Fibroblast of pulmonary artery (primary cell): ENCODE measurements at regions not wholly inside any gene's neighbourhood (a gene's known extent, or its start where the extent isn't known, plus 50 kb on each side); places are given as distances from the start of the nearest gene placed in this dataset.

ENCODE experiments used
- DNase-seq: peaks from one replicate; pipeline ENCODE4 v3.0.0-alpha.2; 2010; ENCODE audit warnings: low read depth
- H3K4me3 ChIP-seq: replicated peaks from 2 replicates; pipeline ENCODE4 v1.5.1; 2011; ENCODE audit warnings: low read depth, mild to moderate bottlenecking, control low read depth, low read length, moderate library complexity
- TF ChIP-seq, protein P1 (sequence below): IDR thresholded peaks from 2 replicates; pipeline ENCODE4 v1.5.1; 2011; ENCODE audit warnings: mild to moderate bottlenecking, control low read depth, low read length, inconsistent platforms; ENCODE audit errors: missing control alignments

DNA sequence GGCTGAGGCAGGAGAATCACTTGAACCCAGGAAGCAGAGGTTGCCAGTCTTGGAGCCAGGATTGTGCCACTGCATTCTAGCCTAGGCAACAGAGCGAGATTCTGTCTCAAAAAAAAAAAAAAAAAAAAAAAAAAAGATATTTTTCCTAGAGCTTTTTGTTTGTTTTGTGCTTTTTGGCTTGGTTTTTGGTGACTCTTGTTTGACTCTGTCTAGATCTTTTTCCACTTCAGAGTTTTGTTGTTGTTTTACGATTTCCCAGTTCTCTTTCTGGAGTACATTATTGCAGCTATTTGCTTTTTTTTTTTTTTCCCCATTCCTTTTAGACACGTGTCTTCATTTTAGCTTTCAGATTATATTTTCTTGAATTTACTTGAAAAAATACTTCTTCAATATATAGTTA lies 67.0 kb upstream of the AKAP12 start:
- no peak overlapping the region for H3K4me3 ChIP-seq
- DNase-seq, result no peak
- TF ChIP-seq, protein P1, sequence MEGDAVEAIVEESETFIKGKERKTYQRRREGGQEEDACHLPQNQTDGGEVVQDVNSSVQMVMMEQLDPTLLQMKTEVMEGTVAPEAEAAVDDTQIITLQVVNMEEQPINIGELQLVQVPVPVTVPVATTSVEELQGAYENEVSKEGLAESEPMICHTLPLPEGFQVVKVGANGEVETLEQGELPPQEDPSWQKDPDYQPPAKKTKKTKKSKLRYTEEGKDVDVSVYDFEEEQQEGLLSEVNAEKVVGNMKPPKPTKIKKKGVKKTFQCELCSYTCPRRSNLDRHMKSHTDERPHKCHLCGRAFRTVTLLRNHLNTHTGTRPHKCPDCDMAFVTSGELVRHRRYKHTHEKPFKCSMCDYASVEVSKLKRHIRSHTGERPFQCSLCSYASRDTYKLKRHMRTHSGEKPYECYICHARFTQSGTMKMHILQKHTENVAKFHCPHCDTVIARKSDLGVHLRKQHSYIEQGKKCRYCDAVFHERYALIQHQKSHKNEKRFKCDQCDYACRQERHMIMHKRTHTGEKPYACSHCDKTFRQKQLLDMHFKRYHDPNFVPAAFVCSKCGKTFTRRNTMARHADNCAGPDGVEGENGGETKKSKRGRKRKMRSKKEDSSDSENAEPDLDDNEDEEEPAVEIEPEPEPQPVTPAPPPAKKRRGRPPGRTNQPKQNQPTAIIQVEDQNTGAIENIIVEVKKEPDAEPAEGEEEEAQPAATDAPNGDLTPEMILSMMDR, result no peak

DNA sequence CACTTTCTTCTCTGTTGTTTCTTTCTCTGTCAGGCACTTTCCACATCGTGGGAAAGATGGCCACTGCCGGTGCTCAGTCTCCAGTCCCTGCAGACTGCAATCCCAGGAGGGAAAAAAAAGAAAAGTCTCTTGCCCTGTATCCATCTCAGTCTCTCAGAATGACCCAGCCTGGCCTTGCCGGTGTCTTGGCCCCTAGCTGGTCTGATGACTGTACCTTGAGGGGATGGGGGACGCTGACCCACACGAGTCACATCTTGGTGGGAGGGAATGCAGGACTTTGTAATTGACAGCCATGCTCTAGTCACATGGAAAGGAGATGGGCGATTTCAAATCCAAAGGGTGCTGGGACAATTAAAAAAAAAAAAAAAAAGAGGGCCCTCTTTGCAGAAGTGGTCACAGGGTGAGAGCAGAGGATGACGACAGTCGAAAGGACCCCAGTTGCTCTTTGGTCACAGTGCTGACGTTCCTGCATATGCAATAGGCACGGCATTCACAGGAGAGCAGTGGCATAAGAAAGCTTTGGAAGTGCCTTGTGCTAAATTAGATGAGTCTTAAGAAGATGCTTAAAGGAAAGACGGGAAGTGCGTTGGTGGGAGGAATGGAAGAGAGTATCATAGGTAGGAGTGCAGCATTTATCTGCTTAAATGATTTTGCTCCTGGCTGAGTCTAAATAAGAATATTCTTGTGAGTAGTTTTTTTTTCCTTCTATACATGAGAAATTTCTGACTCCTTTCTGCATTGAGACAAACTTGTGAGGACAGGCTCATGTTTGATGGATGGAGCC lies 63.9 kb upstream of the AKAP12 start:
- TF ChIP-seq, protein P1, result no peak
- no peak for DNase-seq
- H3K4me3 ChIP-seq, result no peak overlapping the region

DNA sequence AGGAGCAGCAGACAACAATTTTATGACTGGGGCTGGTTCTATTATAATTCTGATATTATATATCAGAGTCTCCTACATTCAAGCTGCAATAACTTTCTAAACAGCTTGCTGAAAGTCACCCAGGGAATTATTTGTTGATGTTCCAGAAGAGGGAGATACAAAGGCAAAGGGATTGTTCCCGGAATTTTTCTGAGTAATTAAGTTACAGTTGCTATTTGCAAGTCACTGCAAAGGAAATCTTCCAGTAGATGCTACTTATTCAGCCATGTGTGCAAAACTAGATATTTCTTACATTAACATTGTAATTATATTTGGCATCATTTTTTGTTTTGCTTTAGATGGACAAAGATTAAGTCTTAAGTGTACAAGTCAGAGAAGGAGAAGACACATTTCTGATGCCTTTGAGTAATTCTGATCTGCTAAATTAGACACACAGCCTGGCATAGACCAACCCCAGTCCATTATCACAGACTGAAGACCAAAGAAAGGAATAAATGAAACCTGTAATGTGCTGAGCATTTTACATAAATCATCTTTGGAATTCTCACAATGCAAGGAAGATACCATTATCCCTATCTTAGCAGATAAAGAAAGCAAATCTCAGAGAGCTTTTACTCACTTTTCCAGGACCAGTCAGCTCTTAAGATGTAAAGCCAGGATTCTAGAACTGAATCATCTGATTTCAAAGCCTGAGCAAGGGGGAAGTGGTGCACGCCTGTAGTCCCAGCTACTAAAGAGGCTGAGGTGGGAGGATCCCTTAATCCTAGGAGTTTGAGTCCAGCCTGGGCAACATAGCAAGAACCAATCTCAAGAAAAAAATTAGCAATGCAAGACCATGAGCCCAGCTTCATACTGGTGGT lies 62.6 kb upstream of the AKAP12 start:
- TF ChIP-seq, protein P1, result no peak
- DNase-seq, result no peak
- no peak overlapping the region for H3K4me3 ChIP-seq

DNA sequence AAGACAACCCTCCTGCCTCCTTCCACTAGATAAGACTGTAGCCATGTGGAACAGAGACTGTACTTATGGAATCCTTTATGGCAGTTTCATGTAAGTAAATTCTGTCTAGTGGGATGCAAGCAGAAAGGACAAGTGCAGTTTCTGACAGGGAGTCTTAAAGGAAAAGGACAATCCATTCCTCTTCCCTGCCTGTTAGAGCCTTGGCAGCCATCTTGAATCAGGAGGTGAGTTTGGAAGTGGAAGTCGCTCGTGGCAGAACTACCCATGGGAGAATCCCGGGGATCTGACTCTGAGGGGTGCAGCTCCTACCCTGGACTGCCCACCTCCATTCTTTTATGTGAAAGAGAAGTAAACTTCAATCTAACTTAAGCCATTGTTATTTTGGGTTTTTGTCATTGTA lies 61.4 kb upstream of the AKAP12 start:
- TF ChIP-seq, protein P1, result no peak
- no peak for DNase-seq
- H3K4me3 ChIP-seq, result no peak overlapping the region

DNA sequence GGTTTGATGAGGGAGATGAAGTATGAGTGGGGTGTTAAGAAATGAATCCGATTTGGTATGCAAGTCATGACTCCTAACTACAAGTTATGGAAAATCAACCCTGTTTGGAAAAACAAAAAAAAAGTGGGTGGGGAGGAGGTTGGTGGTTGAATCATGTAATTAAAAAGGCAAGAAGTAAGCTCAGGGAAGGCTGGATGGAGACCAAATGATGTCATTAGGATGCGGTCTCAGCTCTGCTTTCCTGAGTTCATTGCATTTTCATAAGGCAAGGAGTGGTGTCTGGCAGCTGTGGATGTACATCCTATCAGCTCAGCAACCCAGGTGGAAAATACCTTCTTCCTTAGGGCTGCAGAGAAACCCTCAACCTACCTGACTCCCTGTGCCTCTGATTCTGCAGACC lies 60.4 kb upstream of the AKAP12 start:
- H3K4me3 ChIP-seq, result no peak overlapping the region
- peak; percentile 58 for DNase-seq
- TF ChIP-seq, protein P1, result no peak

DNA sequence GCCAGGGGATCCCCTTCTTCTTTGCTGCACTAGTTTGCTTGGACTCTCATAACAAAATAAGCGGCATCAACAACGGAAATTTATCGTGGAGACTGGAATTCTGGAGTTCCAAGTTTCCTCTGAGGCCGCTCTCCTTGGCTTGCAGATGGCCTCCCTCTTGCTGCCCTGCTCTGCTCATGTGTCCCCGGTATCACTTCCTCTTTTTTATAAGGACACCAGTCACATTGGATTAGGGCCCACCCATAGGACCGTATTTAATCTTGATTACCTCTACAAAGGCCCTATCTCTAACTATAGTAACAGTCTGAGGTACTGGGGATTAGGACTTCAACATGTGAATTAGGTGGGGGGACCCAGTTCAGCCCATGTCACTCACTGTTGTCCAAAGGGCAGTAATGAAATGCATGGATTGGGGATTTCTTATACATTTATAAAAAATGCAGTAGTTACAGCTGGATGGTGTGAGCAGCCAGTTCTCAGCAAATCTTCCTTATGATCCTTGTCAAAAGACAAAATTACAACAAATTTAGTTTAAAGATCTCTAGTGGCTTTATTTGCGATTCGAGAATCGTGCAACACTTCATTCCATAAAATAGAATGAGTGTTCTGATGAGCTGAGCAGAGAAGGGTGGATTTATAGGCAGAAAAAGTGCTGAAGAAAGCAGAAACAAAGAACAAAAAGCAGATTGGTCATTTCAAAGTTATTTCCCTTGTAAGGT lies 59.3 kb upstream of the AKAP12 start:
- TF ChIP-seq, protein P1, result no peak
- no peak for DNase-seq
- no peak overlapping the region for H3K4me3 ChIP-seq
